ENCODE measurements at regions not wholly inside any gene's neighbourhood (a gene's known extent, or its start where the extent isn't known, plus 50 kb on each side); places are given as distances from the start of the nearest gene placed in this dataset.
A peak's percentile ranks its signal among the peaks of the same experiment; 100 is the strongest.

DNA sequence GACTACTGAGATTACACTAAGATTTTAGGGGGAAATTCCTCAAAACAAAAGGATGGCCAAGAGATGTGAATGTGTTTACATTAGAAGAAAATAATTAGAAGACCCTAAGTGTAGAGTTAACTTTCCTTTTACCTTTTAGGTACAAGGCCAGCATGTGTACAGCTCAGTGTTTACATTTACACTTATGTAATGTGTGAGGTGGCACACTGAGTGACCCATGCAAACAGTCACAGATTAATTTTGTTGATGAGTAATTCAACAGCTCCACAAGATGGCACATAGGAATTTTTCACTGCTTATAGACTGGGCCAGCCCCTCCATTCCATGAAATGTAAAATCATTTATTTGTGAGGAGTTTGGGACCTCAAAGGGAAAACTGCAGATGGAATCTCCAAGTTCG, 90.1 kb upstream of the SLC12A2 start:
- no peak for DNase-seq (ENCODE audit: insufficient read length, low spot score)

DNA sequence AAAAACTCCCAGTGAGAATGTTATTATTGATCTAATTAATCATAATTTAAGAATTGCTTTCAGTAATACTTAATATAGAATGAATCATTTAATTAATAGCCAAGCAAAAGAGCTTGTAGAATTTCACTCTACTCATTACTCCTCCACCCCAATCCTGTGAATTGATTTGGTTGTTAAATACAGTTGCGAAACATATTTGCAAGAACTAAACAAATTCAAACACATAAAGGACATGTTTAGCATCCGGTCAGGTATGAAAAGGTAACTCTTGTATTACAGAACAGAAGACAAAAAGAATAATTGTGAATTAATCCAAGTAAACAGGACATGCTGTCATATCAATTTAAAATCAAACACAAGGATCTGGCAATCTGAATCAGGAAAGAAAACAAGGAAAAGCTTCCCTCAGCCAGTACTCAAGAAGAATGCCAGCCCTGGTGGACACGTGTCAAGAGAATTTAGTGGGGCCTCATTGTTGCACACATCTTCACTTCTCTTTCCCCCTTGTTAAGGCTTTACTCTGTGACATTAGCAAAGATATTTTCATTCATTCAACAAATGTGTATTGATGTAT, 89.4 kb upstream of the SLC12A2 start:
- DNase-seq (ENCODE audit: insufficient read length, low spot score) (no peak), FAIRE-seq (no peak)

More for the DNA sequence above, 90.1 kb upstream of the SLC12A2 start:
- no peak for FAIRE-seq

DNA sequence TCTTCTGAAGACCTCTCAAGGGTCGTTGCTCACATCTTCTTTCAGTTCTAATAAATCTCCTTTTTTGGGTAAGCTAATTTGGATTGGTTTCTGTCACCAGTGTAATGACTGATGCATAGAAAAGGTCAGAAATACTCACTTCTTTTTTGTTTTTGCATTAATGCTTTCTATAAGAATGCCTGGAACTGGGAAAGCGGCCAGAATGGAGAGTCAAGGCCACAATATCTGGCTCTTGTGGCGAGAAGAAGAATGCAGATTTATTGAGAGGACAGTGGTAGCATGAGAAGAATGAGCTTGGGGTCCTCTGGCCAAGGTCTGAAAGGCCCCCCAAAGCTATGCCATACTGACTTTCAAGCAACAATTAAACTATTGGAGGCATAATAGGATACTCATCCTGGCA, 88.0 kb upstream of the SLC12A2 start:
- FAIRE-seq (no peak), DNase-seq (ENCODE audit: insufficient read length, low spot score) (no peak)

DNA sequence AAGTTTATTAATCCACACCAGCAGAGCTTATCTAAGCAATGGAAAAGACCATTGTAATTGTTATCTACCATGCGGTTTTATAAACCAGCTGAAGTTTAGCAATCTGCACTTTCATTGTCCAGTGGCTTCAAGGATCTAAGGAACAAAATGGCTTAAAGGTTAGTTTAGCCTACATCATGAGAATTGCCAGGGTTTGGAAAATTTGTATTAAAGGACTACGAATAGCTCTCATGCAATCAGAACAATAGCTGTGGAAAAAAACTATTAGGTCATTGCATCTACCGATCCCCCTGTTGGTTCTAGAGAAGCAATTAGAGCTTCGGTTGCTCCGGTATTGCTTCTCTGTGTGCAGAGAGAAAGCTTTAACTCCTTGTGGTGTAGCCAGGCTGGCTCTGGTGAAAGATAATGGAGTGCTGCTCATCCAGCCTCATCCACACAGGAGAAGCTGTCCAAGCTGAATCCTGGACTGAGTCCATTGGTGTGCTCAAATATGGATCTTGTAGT, 86.3 kb upstream of the SLC12A2 start:
- DNase-seq (ENCODE audit: insufficient read length, low spot score) (no peak), FAIRE-seq (no peak)

DNA sequence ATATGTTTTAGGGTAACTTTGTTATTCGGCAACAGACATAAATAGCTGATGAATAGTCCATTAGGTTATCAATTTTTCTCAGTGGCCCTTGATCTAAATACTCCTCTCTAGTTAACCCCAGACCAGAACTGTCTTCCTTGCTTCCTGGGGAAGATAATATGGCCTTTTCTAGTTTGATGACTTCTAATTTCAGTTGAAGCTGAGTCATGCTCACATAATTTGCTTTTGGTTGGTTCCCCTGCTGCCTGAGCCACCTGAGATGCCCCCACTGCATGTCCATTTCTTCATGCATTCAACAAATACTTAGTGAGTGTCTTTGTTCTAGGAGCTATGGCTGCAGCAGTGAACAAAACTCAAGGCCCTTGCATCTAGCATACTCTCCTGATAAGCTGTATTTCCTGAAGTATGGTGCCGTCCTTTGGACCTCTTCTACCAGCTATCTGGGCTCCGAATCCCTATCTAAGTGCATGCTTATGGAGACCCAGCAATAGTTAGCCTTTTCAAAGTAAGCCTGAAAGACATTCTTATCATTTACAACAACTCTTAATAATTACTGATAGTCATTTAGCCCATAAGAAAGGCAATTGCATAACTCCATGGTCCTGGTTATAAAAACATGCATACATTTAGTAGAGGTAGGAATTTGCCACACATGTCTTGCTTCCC, 84.5 kb upstream of the SLC12A2 start:
- peak; percentile 4 for FAIRE-seq
- no peak for DNase-seq (ENCODE audit: insufficient read length, low spot score)

DNA sequence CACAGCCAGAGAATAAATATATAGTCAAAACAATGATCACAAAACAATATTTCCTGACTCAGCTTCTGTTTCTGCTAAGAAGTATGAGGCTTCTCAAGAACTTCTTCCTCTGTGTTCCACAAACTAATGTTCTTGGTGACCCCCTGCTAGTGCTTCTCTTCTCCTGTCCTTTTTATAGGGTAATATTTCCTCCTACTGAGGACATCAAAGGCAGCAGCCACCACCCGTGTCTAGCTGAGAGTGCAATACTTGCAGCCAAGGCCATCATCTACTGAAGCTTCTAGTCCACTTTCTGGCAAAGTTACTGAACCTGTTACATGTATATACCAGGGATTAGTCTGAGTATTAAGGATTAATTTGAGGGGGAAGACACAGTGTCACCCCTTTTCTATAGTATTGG, 83.7 kb upstream of the SLC12A2 start:
- no peak for FAIRE-seq
- no peak for DNase-seq (ENCODE audit: insufficient read length, low spot score)

DNA sequence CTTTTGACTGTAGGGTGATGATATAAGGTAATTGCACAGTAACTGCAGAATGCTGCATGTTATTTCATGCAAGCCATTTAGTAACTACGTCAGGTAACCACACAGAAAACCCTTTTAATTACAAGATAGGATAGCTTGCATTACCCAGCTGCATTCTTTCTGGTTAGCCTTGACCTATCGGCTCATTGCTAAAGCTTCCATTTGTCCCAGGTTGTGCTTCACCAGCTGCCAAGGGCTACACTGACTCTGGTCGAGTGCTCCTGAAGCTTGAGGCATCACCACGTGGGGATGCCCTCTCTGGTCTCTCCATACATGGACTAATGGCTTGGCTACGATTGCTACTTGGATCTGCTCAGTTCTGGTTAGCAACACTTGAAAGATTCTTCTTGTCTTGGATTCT, 81.1 kb upstream of the SLC12A2 start:
- DNase-seq (ENCODE audit: insufficient read length, low spot score) (no peak), FAIRE-seq (no peak)

DNA sequence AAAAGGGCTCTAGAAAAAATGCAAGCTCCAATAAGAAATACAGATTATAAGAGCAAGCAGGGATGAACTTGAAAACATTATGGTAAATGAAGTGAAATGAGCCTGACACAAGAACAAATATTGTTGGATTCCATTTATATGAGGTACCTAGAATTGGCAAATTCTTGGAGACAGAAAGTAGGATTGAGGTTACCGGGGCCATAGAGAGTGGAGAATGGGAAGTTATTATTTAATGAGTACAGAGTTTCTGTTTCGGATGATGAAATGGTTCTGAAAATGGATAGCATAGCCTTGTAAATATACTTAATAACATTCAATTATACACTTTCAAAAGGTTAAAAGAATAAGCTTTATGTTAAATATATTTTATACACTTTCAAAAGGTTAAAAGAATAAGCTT, 75.6 kb upstream of the SLC12A2 start:
- FAIRE-seq: no peak

DNA sequence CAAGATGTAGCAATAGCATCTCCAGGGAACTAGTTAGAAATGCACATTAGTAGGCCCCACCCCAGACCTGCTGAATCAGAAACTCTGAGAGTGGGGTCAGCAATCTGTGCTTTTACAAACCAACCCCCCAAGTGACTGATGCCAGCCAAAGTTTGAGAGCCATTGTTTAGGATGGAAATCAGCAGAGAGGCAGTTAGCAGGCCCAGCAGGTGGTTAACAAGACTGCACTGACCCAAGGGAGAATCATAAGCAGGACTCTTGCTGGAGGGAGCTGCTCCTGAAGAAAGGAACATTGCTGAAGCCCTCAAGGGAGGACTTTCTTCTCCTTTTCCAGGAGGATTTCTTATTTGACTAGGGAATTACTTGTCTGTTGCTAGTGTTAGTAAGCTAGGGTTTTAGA, 74.2 kb upstream of the SLC12A2 start:
- DNase-seq (ENCODE audit: insufficient read length, low spot score) (no peak), FAIRE-seq (no peak)

More for the DNA sequence above, 75.6 kb upstream of the SLC12A2 start:
- DNase-seq (ENCODE audit: insufficient read length, low spot score): no peak

DNA sequence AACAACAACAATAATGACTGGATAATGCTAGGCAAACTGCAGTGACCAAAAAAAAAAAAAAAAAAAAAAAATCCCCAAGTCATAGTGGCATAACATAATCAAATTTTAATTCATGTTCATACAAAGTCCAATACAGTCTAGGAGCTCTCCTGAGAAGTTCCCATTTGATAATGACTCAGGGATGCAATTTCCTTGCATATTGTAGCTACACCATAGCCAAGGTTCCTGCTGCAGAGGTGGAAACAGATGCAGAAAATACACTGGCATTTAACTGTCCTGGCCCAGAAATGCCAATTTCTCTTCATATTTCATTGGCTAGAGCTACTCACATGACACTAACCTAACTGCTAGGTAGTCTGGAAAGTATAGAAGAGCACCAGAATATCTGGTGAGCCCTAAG, 72.2 kb upstream of the SLC12A2 start:
- DNase-seq (ENCODE audit: insufficient read length, low spot score) (no peak), FAIRE-seq (no peak)

DNA sequence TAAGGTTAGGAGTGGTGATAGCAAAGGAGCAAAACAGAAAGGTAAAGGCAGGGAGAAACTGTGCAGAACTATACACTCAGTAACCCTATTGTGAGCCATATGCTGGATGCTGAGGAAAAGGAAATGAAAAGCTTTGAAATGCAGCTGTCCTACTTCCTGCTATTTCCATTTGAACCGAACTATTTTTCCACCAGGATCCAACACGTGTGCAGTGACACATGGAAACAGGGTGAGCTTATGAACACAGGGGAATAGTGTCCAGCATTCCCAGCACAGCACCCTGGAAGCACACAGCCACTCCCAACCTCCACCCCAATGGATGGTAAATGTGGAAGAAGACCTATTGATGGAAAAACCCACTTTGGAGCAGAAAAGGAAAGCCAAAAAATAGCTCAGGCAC, 69.0 kb upstream of the SLC12A2 start:
- FAIRE-seq (no peak), DNase-seq (ENCODE audit: insufficient read length, low spot score) (no peak)

DNA sequence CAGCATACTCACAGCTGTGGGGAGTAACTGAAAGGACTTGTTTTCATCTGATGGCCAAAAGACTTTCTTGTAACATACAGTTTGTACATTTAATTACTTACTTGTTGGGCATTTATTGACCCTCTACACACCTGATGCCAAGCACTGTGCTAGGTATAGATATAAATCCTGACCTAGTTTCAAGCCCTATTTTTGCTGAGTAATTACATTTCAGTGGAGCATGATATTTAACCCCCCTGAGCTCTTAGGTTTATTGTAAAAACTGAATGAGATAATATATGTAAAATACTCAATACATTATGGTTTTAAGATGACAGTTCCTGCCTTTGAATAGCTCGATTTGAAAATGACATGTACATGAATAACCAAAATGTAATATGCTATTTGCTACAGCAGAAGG, 68.1 kb upstream of the SLC12A2 start:
- no peak for FAIRE-seq
- DNase-seq (ENCODE audit: insufficient read length, low spot score): no peak

DNA sequence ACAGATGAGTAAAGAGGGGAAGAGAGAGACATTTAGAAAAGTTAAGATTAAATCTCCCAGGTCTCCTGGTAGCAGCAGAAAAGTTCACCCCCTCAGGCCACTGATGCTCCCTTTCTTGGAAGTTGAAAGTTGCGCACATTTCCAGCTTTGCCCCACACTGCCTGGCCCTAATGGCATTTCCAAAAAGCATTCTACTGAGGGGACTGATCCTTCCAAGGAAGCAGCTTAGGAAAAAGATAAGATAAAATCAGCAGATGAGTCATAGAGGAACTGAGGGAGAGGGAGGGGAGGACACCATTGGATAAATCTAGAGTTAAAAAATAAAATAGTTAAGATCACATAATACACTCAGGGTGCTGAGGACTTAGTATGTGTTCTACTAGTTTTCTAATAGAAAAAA, 67.6 kb upstream of the SLC12A2 start:
- FAIRE-seq (no peak), DNase-seq (ENCODE audit: insufficient read length, low spot score) (no peak)

DNA sequence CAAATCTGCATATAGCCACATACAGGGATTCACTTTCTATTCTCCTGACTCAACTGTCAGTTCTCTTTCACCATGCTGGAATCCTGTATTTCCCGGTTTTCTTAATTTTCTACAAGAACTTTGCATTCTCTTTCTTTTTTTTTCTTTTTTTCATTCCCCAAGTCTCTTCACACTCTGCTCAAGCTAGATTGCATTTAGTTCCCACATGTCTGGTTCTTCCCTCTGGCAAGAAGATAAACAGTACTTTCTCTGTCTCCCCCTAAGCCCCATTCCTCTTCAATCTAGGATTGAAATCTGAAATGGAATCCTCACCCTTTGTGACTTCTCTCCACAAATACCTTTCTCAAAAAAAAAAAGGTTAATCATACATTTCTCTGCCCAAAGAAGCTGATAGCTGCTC, 64.2 kb upstream of the SLC12A2 start:
- DNase-seq (ENCODE audit: insufficient read length, low spot score) (no peak), FAIRE-seq (no peak)

DNA sequence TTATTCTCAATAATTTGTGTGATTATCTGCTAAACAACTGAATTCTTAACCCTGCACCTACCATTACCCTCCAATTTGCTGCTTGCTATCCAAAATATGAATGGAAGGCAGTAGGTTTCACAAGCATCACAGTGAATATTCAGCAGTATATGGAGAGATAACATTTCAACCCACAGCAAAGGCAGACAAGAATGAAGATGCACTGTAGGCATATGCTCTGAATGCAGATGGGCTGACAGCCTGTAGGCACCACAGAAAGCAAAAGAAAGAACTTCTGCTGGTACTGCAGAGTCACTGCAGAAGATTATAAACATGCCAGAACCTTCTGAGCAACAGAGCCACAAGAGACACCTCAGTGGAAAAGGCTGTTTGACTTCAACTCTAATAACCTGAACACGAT, 63.6 kb upstream of the SLC12A2 start:
- FAIRE-seq: no peak
- DNase-seq (ENCODE audit: insufficient read length, low spot score): no peak

DNA sequence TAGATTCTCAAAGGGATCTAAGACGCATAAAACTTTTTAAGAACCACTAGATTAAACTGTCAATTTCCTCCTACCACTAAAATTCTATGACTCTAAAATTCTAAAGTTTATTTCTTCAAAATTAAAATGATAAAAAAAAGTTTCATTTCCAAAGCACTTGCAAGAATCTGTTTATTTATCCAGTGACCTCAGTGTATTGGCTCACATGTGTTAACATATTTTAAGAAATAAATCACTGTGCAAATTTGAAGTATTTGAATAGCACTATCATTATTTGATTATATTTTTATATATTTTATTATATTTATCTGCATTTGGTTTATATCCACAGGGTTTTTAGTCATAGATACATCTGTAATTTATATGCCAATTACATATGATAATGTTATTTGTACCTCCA, 62.2 kb upstream of the SLC12A2 start:
- no peak for FAIRE-seq
- DNase-seq (ENCODE audit: insufficient read length, low spot score): no peak
